OCI-LY7 (cell line): ENCODE measurements at regions not wholly inside any gene's neighbourhood (a gene's known extent, or its start where the extent isn't known, plus 50 kb on each side); places are given as distances from the start of the nearest gene placed in this dataset. TPM values are rescaled to one million over a fixed set of nuclear protein-coding genes. Genes with fewer than 3 reads are reported as not detected.

Experiments
- small RNA-seq: library from RNA; depleted of rRNA; stranded (forward); fragments of <200 nt; gene quantifications from one replicate; pipeline ENCODE3, GENCODE V24; 2014

Small RNA genes in the stretch of these regions (small RNA-seq; reads per million reads assigned to genes)
- gene RF00026 (not detected), gene RNU7-90P (not detected)
